H9 (cell line): ENCODE measurements at regions not wholly inside any gene's neighbourhood (a gene's known extent, or its start where the extent isn't known, plus 50 kb on each side); places are given as distances from the start of the nearest gene placed in this dataset.

Experiments
- DNase-seq: peaks from one replicate; pipeline ENCODE4 v3.0.0-alpha.2; 2017
- H2AFZ ChIP-seq: one replicate; pipeline ENCODE4 v1.6.1; 2013; ENCODE audit warnings: mild to moderate bottlenecking, low read length, control low read depth, moderate library complexity
- H2AK5ac ChIP-seq: 2 replicates; pipeline ENCODE4 v1.6.1; 2013; ENCODE audit warnings: low read length, control low read depth, mixed read lengths; ENCODE audit not compliant: insufficient read length
- H2BK120ac ChIP-seq: one replicate; pipeline ENCODE4 v1.6.1; 2013; ENCODE audit warnings: low read depth, mild to moderate bottlenecking, low read length, control low read depth, inconsistent platforms; ENCODE audit not compliant: poor library complexity, severe bottlenecking
- H2BK12ac ChIP-seq: 2 replicates; pipeline ENCODE4 v1.6.1; 2013; ENCODE audit warnings: low read length, control low read depth, mixed read lengths, low read depth; ENCODE audit not compliant: insufficient read length
- H2BK15ac ChIP-seq: 2 replicates; pipeline ENCODE4 v1.6.1; 2013; ENCODE audit warnings: low read depth, low read length, control low read depth
- H2BK20ac ChIP-seq: one replicate; pipeline ENCODE4 v1.6.1; 2013; ENCODE audit warnings: low read depth, mild to moderate bottlenecking, low read length, control low read depth, inconsistent platforms; ENCODE audit not compliant: poor library complexity, severe bottlenecking
- H2BK5ac ChIP-seq: 2 replicates; pipeline ENCODE4 v1.6.1; 2013; ENCODE audit warnings: low read length, control low read depth, mixed read lengths; ENCODE audit not compliant: insufficient read length
- H3K14ac ChIP-seq: 2 replicates; pipeline ENCODE4 v1.6.1; 2013; ENCODE audit warnings: low read length, control low read depth; ENCODE audit not compliant: insufficient read depth
- H3K18ac ChIP-seq: 2 replicates; pipeline ENCODE4 v1.6.1; 2013; ENCODE audit warnings: low read depth, mild to moderate bottlenecking, mixed read lengths, low read length, control low read depth; ENCODE audit not compliant: insufficient read length
- H3K23ac ChIP-seq: 2 replicates; pipeline ENCODE4 v1.6.1; 2013; ENCODE audit warnings: low read length, control low read depth, mixed read lengths, low read depth; ENCODE audit not compliant: insufficient read length
- H3K23me2 ChIP-seq: 2 replicates; pipeline ENCODE4 v1.6.1; 2013; ENCODE audit warnings: low read depth, mild to moderate bottlenecking, mixed read lengths, low read length, control low read depth; ENCODE audit not compliant: insufficient read length, poor library complexity, severe bottlenecking
- H3K27ac ChIP-seq: 2 replicates; pipeline ENCODE4 v1.5.1; 2013; ENCODE audit warnings: low read length, control low read depth, mixed read lengths, low read depth; ENCODE audit not compliant: insufficient read length
- H3K27me3 ChIP-seq: 2 replicates; pipeline ENCODE4 v1.6.1; 2013; ENCODE audit warnings: low read length, control low read depth, inconsistent platforms; ENCODE audit not compliant: insufficient read depth
- H3K4ac ChIP-seq: 2 replicates; pipeline ENCODE4 v1.6.1; 2013; ENCODE audit warnings: low read depth, mild to moderate bottlenecking, control low read depth, inconsistent platforms, low read length, moderate library complexity
- H3K4me1 ChIP-seq: 2 replicates; pipeline ENCODE4 v1.6.1; 2013; ENCODE audit warnings: low read length, control low read depth, inconsistent platforms; ENCODE audit not compliant: insufficient read depth
- H3K4me2 ChIP-seq: 2 replicates; pipeline ENCODE4 v1.6.1; 2013; ENCODE audit warnings: low read length, control low read depth, mixed read lengths; ENCODE audit not compliant: insufficient read length, insufficient read depth
- H3K56ac ChIP-seq: 2 replicates; pipeline ENCODE4 v1.6.1; 2013; ENCODE audit warnings: low read depth, mild to moderate bottlenecking, mixed read lengths, low read length, control low read depth; ENCODE audit not compliant: insufficient read length
- H3K79me1 ChIP-seq: 2 replicates; pipeline ENCODE4 v1.6.1; 2013; ENCODE audit warnings: low read depth, mild to moderate bottlenecking, moderate library complexity, low read length, control low read depth, inconsistent platforms; ENCODE audit not compliant: insufficient read depth, poor library complexity, severe bottlenecking
- H3K79me2 ChIP-seq: 2 replicates; pipeline ENCODE4 v1.6.1; 2013; ENCODE audit warnings: low read length, control low read depth, inconsistent platforms; ENCODE audit not compliant: insufficient read depth
- H3K9ac ChIP-seq: 2 replicates; pipeline ENCODE4 v1.6.1; 2013; ENCODE audit warnings: low read length, control low read depth, mixed read lengths; ENCODE audit not compliant: insufficient read length; ENCODE audit errors: extremely low read depth
- H3K9me3 ChIP-seq: one replicate; pipeline ENCODE4 v1.6.1; 2013; ENCODE audit warnings: low read depth, low read length, inconsistent platforms; ENCODE audit not compliant: control insufficient read depth
- H3T11ph ChIP-seq: one replicate; pipeline ENCODE4 v1.6.1; 2013; ENCODE audit warnings: mild to moderate bottlenecking, low read length, control low read depth, inconsistent platforms
- H4K20me1 ChIP-seq: one replicate; pipeline ENCODE4 v1.6.1; 2013; ENCODE audit not compliant: control insufficient read depth, insufficient read length, insufficient read depth
- H4K5ac ChIP-seq: 2 replicates; pipeline ENCODE4 v1.6.1; 2013; ENCODE audit warnings: low read depth, mild to moderate bottlenecking, mixed read lengths, low read length, control low read depth; ENCODE audit not compliant: insufficient read length
- H4K8ac ChIP-seq: replicated peaks from 2 replicates; pipeline ENCODE4 v1.6.1; 2013; ENCODE audit warnings: low read length, control low read depth, mixed read lengths, low read depth; ENCODE audit not compliant: insufficient read length
- H4K91ac ChIP-seq: 2 replicates; pipeline ENCODE4 v1.6.1; 2013; ENCODE audit warnings: low read depth, mild to moderate bottlenecking, moderate library complexity, mixed read lengths, low read length, control low read depth; ENCODE audit not compliant: insufficient read length
- H3K27ac Mint-ChIP-seq, 3 experiments: 2 replicates in 2 of 3; 3 replicates in 1 of 3; pipeline ENCODE4 v1.8.0; 2020 to 2021; ENCODE audit warnings: mixed read lengths in 3 of 3, mild to moderate bottlenecking in 1 of 3, moderate library complexity in 1 of 3
- H3K27me3 Mint-ChIP-seq: 2 replicates; pipeline ENCODE4 v1.8.0; 2021; ENCODE audit warnings: low read depth, mild to moderate bottlenecking, moderate library complexity, mixed read lengths
- H3K36me3 Mint-ChIP-seq, 3 experiments: 2 replicates in 2 of 3; 3 replicates in 1 of 3; pipeline ENCODE4 v1.8.0; 2020 to 2021; ENCODE audit warnings: low read depth in 3 of 3, mixed read lengths in 3 of 3; ENCODE audit not compliant: insufficient read depth in 1 of 3
- H3K4me1 Mint-ChIP-seq, 2 experiments: 2 replicates each; pipeline ENCODE4 v1.8.0; 2020; ENCODE audit warnings: mixed read lengths in 2 of 2
- H3K4me3 Mint-ChIP-seq, 2 experiments: 2 replicates in 1 of 2; 3 replicates in 1 of 2; pipeline ENCODE4 v1.8.0; 2020 to 2021; ENCODE audit warnings: mild to moderate bottlenecking in 2 of 2, mixed read lengths in 2 of 2, moderate library complexity in 1 of 2
- H3K9me3 Mint-ChIP-seq, 2 experiments: 2 replicates in 1 of 2; 3 replicates in 1 of 2; pipeline ENCODE4 v1.8.0; 2020; ENCODE audit warnings: mild to moderate bottlenecking in 2 of 2, mixed read lengths in 2 of 2, moderate library complexity in 1 of 2
- WGBS: extraction: QIAGEN DNeasy Blood & Tissue Kit; methylation state at CpG from one replicate; pipeline ENCODE4 v1.1.7; 2013; ENCODE audit warnings: missing lambda C conversion rate, low lambda C conversion rate, mixed read lengths; ENCODE audit not compliant: insufficient read length; ENCODE audit errors: extremely low coverage; 5-methylcytosine and 5-hydroxymethylcytosine counted together
- TF ChIP-seq, protein P1 (sequence below): fragments of 200-600 bp; sonication (generic); conservative IDR thresholded peaks from 3 replicates; pipeline ENCODE4 v1.8.0; 2021; ENCODE audit warnings: antibody characterized with exemption, mild to moderate bottlenecking

- H3K9me3 Mint-ChIP-seq = no peaks in the 10 kb centered on the region
- peaks cover 3 to 6% of the 10 kb centered on the region in 2 experiments; a peak in 3 of 4 replicates for H3K4me1 Mint-ChIP-seq
- TF ChIP-seq, protein P1, sequence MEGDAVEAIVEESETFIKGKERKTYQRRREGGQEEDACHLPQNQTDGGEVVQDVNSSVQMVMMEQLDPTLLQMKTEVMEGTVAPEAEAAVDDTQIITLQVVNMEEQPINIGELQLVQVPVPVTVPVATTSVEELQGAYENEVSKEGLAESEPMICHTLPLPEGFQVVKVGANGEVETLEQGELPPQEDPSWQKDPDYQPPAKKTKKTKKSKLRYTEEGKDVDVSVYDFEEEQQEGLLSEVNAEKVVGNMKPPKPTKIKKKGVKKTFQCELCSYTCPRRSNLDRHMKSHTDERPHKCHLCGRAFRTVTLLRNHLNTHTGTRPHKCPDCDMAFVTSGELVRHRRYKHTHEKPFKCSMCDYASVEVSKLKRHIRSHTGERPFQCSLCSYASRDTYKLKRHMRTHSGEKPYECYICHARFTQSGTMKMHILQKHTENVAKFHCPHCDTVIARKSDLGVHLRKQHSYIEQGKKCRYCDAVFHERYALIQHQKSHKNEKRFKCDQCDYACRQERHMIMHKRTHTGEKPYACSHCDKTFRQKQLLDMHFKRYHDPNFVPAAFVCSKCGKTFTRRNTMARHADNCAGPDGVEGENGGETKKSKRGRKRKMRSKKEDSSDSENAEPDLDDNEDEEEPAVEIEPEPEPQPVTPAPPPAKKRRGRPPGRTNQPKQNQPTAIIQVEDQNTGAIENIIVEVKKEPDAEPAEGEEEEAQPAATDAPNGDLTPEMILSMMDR = no peak
- H3T11ph ChIP-seq = no peak overlapping the region
- no peaks in the 10 kb centered on the region; the same call in 1 of the 2 replicates for H3K4me1 ChIP-seq
- no peak overlapping the region for H3K4me3 Mint-ChIP-seq
- H4K20me1 ChIP-seq = no peaks in the 10 kb centered on the region
- H4K91ac ChIP-seq = no peak overlapping the region
- no peaks in the 10 kb centered on the region for H3K27me3 ChIP-seq
- H3K4ac ChIP-seq = no peak overlapping the region
- no peak overlapping the region for H4K8ac ChIP-seq
- H3K27ac Mint-ChIP-seq = no peak overlapping the region
- no peak overlapping the region for H3K14ac ChIP-seq
- H3K9ac ChIP-seq = no peak overlapping the region
- no peak overlapping the region for H3K23ac ChIP-seq
- H4K5ac ChIP-seq = no peak overlapping the region
- H2AFZ ChIP-seq = no peak overlapping the region
- no peaks in the 10 kb centered on the region for H3K27me3 Mint-ChIP-seq
- WGBS = no CpG with 5 or more reads among the region's 5 CpGs
- no peak overlapping the region for H2BK20ac ChIP-seq
- no peaks in the 10 kb centered on the region for H3K79me2 ChIP-seq
- no peaks in the 10 kb centered on the region for H3K9me3 ChIP-seq
- H3K56ac ChIP-seq = no peak overlapping the region
- no peaks in the 10 kb centered on the region for H3K79me1 ChIP-seq
- no peaks in the 10 kb centered on the region for H3K36me3 Mint-ChIP-seq
- DNase-seq = no peak
- no peak overlapping the region for H2BK5ac ChIP-seq
- H3K18ac ChIP-seq = no peak overlapping the region
- no peaks in the 10 kb centered on the region for H3K23me2 ChIP-seq
- no peak overlapping the region for H3K27ac ChIP-seq
- H3K4me2 ChIP-seq = no peak overlapping the region
- H2AK5ac ChIP-seq = no peak overlapping the region
- no peak overlapping the region for H2BK120ac ChIP-seq
- H2BK15ac ChIP-seq = no peak overlapping the region
- no peak overlapping the region for H2BK12ac ChIP-seq
These were observed 1056.3 kb upstream of the EEF2KMT start for GRCh38 chr16:6153901-6154300.
